Smooth muscle cell (in vitro differentiated cells): ENCODE measurements at regions not wholly inside any gene's neighbourhood (a gene's known extent, or its start where the extent isn't known, plus 50 kb on each side); places are given as distances from the start of the nearest gene placed in this dataset.

Source experiments
- DNase-seq: peaks from one replicate; lab custom pipeline; 2025; ENCODE audit not compliant: unreplicated experiment; lab: John Stamatoyannopoulos, UW
- H2AFZ ChIP-seq: fragments of 200-600 bp; sonication (generic); 2 replicates; pipeline ENCODE4 v1.6.0; 2016; ENCODE audit warnings: antibody characterized with exemption, low read depth, mild to moderate bottlenecking
- H3F3A ChIP-seq: fragments of 200-600 bp; sonication (generic); 2 replicates; pipeline ENCODE4 v1.6.0; 2017; ENCODE audit warnings: antibody characterized with exemption, low read depth
- H3K27ac ChIP-seq: fragments of 200-600 bp; sonication (generic); 2 replicates; pipeline ENCODE4 v1.5.1; 2016; ENCODE audit warnings: low read depth, mild to moderate bottlenecking
- H3K27me3 ChIP-seq: fragments of 200-600 bp; sonication (generic); 2 replicates; pipeline ENCODE4 v1.6.1; 2016; ENCODE audit warnings: low read depth, mild to moderate bottlenecking
- H3K36me3 ChIP-seq: fragments of 200-600 bp; sonication (generic); 2 replicates; pipeline ENCODE4 v1.5.1; 2016; ENCODE audit warnings: low read depth
- H3K4me1 ChIP-seq: fragments of 200-600 bp; sonication (generic); 2 replicates; pipeline ENCODE4 v1.5.1; 2016; ENCODE audit warnings: low read depth
- H3K4me2 ChIP-seq: fragments of 200-600 bp; sonication (generic); 2 replicates; pipeline ENCODE4 v1.6.0; 2016; ENCODE audit warnings: mild to moderate bottlenecking
- H3K4me3 ChIP-seq: fragments of 200-600 bp; sonication (generic); 2 replicates; pipeline ENCODE4 v1.5.1; 2016; ENCODE audit warnings: mild to moderate bottlenecking
- H3K79me2 ChIP-seq: fragments of 200-600 bp; sonication (generic); 2 replicates; pipeline ENCODE4 v1.6.0; 2016; ENCODE audit warnings: low read depth, mild to moderate bottlenecking
- H3K9ac ChIP-seq: fragments of 200-600 bp; sonication (generic); 2 replicates; pipeline ENCODE4 v1.6.0; 2016; ENCODE audit warnings: low read depth
- H3K9me3 ChIP-seq: fragments of 200-600 bp; sonication (generic); replicated peaks from 2 replicates; pipeline ENCODE4 v1.5.1; 2016; ENCODE audit warnings: low read depth
- H4K20me1 ChIP-seq: fragments of 200-600 bp; sonication (generic); 2 replicates; pipeline ENCODE4 v1.6.0; 2016; ENCODE audit warnings: low read depth
- CTCF ChIP-seq: fragments of 200-600 bp; sonication (generic); IDR thresholded peaks from 2 replicates; pipeline ENCODE4 v1.5.1; 2017; ENCODE audit warnings: borderline replicate concordance, mild to moderate bottlenecking, antibody characterized with exemption; ENCODE audit not compliant: insufficient read depth, poor library complexity, severe bottlenecking
- WGBS: methylation state at CpG from one replicate; pipeline ENCODE4 v1.1.7; 2016; ENCODE audit warnings: low lambda C conversion rate; 5-methylcytosine and 5-hydroxymethylcytosine counted together

- no peaks in the 10 kb centered on the region for H4K20me1 ChIP-seq
- no peaks in the 10 kb centered on the region for H3F3A ChIP-seq
- DNase-seq = no peak
- WGBS = 32% methylated on average over 7 of the region's 7 CpGs
- no peaks in the 10 kb centered on the region for H3K27me3 ChIP-seq
- H3K79me2 ChIP-seq = no peaks in the 10 kb centered on the region
- H3K27ac ChIP-seq = peak overlapping the region; percentile 30
- no peaks in the 10 kb centered on the region for H3K36me3 ChIP-seq
- H3K4me2 ChIP-seq = no peak overlapping the region
- TF ChIP-seq CTCF = no peak
- H3K4me1 ChIP-seq = no peaks in the 10 kb centered on the region
- no peak overlapping the region for H3K4me3 ChIP-seq
- no peak overlapping the region for H3K9ac ChIP-seq
- H3K9me3 ChIP-seq = no peaks in the 10 kb centered on the region
- no peak overlapping the region for H2AFZ ChIP-seq
Measured at GRCh38 chr5:110338341-110339083, 388.0 kb downstream of the TMEM232 start.

- Histone ChIP-seq H3K4me1 (no peaks in the 10 kb centered on the region), H3K79me2 (no peaks in the 10 kb centered on the region), H3K4me3 (no peak overlapping the region), H3K9ac (no peak overlapping the region), H2AFZ (no peak overlapping the region), H3K27me3 (no peaks in the 10 kb centered on the region), H3K4me2 (no peak overlapping the region), H3K9me3 (no peaks in the 10 kb centered on the region), H3K27ac (no peak overlapping the region), H3K36me3 (no peaks in the 10 kb centered on the region), H4K20me1 (no peaks in the 10 kb centered on the region), H3F3A (no peaks in the 10 kb centered on the region)
- 92% methylated on average over 2 of the region's 2 CpGs for WGBS
- DNase-seq = no peak
- TF ChIP-seq CTCF = no peak
Measured at GRCh38 chr5:110339399-110339798, 387.1 kb downstream of the TMEM232 start.

- H3K27ac ChIP-seq = no peak overlapping the region
- 83% methylated on average over 2 of the region's 2 CpGs for WGBS
- H3K79me2 ChIP-seq = no peaks in the 10 kb centered on the region
- no peaks in the 10 kb centered on the region for H4K20me1 ChIP-seq
- TF ChIP-seq CTCF = no peak
- H3K4me2 ChIP-seq = no peak overlapping the region
- H3K36me3 ChIP-seq = no peaks in the 10 kb centered on the region
- DNase-seq = no peak
- no peaks in the 10 kb centered on the region for H3F3A ChIP-seq
- H3K27me3 ChIP-seq = no peaks in the 10 kb centered on the region
- no peak overlapping the region for H3K4me3 ChIP-seq
- no peak overlapping the region for H3K9ac ChIP-seq
- H3K9me3 ChIP-seq = no peaks in the 10 kb centered on the region
- H3K4me1 ChIP-seq = no peaks in the 10 kb centered on the region
- no peak overlapping the region for H2AFZ ChIP-seq
Measured at GRCh38 chr5:110341836-110342235, 384.6 kb downstream of the TMEM232 start.

- Histone ChIP-seq H3K9ac (no peak overlapping the region), H4K20me1 (no peaks in the 10 kb centered on the region), H3K4me2 (no peak overlapping the region), H3K27ac (no peak overlapping the region), H3K79me2 (no peaks in the 10 kb centered on the region), H3K4me3 (no peak overlapping the region), H3F3A (no peaks in the 10 kb centered on the region), H2AFZ (no peak overlapping the region), H3K4me1 (no peaks in the 10 kb centered on the region), H3K36me3 (no peaks in the 10 kb centered on the region), H3K27me3 (no peaks in the 10 kb centered on the region), H3K9me3 (no peaks in the 10 kb centered on the region)
- 76% methylated on average over 1 of the region's 1 CpG for WGBS
- TF ChIP-seq CTCF = no peak
- DNase-seq = no peak
Measured at GRCh38 chr5:110342683-110343082, 383.8 kb downstream of the TMEM232 start.
